ENCODE measurements at regions not wholly inside any gene's neighbourhood (a gene's known extent, or its start where the extent isn't known, plus 50 kb on each side); places are given as distances from the start of the nearest gene placed in this dataset.

DNA sequence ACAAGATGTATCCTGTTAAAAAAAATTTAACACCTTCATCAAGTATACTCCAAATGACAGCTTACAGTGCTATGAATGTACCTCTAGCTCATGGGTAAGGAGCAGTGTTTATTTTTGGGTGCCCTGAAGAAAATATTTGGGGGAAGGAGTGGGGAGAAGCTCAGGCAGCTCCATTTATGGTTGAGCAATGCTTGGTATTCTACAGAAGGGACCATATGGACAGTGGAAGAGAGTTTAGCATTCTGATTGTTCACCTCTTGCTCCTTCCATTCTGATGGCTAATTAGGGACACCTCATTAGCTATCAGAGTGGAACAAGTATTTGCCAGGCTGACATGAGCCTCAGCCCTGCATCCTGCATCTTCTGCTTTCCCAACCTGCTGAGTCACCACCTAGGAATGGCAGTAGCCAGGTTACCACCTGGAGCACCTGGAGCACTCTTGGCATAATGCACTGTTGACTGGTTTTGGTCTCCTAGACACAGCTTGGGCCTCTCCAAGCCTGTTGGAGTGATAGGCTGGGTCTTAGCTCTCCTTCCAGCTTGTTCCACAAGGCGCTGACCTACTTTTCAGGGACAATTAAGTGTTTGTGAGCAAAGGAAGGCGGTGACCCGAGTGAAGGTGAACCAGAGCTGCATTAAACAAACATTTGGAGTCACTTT is 62.0 kb upstream of the MACF1 start:
- Histone ChIP-seq H3K79me2 (peaks cover 82% of the 10 kb centered on the region), H3K9me2 (replicated peaks; ENCODE audit: insufficient read depth) (no peaks in the 10 kb centered on the region), H3K27ac (no peak overlapping the region), H3K4me1 (ENCODE audit: insufficient read depth) (no peaks in the 10 kb centered on the region), H3K27me3 (no peaks in the 10 kb centered on the region), H3K9me3 (ENCODE audit: low read depth) (no peaks in the 10 kb centered on the region), H3K4me3 (no peak overlapping the region), H4K20me1 (ENCODE audit: insufficient read depth, poor library complexity, severe bottlenecking) (peaks cover 9% of the 10 kb centered on the region), H2AFZ (no peak overlapping the region), H3K4me2 (no peak overlapping the region), H3K36me3 (replicated peaks; ENCODE audit: insufficient read depth, low read depth) (no peaks in the 10 kb centered on the region)
- TF ChIP-seq, protein P1, sequence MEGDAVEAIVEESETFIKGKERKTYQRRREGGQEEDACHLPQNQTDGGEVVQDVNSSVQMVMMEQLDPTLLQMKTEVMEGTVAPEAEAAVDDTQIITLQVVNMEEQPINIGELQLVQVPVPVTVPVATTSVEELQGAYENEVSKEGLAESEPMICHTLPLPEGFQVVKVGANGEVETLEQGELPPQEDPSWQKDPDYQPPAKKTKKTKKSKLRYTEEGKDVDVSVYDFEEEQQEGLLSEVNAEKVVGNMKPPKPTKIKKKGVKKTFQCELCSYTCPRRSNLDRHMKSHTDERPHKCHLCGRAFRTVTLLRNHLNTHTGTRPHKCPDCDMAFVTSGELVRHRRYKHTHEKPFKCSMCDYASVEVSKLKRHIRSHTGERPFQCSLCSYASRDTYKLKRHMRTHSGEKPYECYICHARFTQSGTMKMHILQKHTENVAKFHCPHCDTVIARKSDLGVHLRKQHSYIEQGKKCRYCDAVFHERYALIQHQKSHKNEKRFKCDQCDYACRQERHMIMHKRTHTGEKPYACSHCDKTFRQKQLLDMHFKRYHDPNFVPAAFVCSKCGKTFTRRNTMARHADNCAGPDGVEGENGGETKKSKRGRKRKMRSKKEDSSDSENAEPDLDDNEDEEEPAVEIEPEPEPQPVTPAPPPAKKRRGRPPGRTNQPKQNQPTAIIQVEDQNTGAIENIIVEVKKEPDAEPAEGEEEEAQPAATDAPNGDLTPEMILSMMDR (IDR thresholded peaks at IDR 0.05; ENCODE audit: poor library complexity): no peak
- TF ChIP-seq EZH2phosphoT487 (IDR thresholded peaks at IDR 0.05; ENCODE audit: low read depth, severe bottlenecking, unreplicated experiment) (no peak), EZH2 (IDR thresholded peaks at IDR 0.05; ENCODE audit: borderline replicate concordance) (no peak)
- peak; percentile 20 for DNase-seq (ENCODE audit: low spot score)
- WGBS (ENCODE audit: low lambda C conversion rate, missing lambda C conversion rate): 73% methylated on average over 3 of the region's 3 CpGs

DNA sequence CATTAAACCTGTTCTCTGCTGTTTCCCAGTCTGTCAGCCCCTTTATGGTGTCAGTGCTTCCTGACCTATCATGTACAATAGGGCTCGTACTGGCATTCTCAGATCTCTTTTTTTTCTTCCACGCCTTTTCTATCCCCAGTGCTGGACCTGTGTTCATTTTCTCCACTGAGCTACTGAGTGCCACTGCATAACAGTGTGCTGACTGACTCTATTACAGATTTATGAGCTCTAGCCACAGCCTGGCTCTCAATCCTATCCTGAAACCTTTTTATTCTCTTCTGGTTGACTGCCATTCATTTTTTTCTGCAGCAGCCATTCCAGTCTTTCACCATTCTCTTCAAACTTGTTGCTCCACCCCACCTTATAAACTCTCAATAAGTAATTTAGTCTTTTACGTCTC is 59.6 kb upstream of the MACF1 start:
- no peak for TF ChIP-seq EZH2 (IDR thresholded peaks at IDR 0.05; ENCODE audit: borderline replicate concordance)
- TF ChIP-seq, protein P1 (IDR thresholded peaks at IDR 0.05; ENCODE audit: poor library complexity): no peak
- no peak for TF ChIP-seq EZH2phosphoT487 (IDR thresholded peaks at IDR 0.05; ENCODE audit: low read depth, severe bottlenecking, unreplicated experiment)
- H3K79me2 ChIP-seq: peaks cover 78% of the 10 kb centered on the region
- H3K4me3 ChIP-seq: no peak overlapping the region
- no peak overlapping the region for H2AFZ ChIP-seq
- no peaks in the 10 kb centered on the region for H3K4me1 ChIP-seq (ENCODE audit: insufficient read depth)
- H3K9me2 ChIP-seq (replicated peaks; ENCODE audit: insufficient read depth): no peaks in the 10 kb centered on the region
- peaks cover 13% of the 10 kb centered on the region for H4K20me1 ChIP-seq (ENCODE audit: insufficient read depth, poor library complexity, severe bottlenecking)
- H3K4me2 ChIP-seq: no peak overlapping the region
- H3K36me3 ChIP-seq (replicated peaks; ENCODE audit: insufficient read depth, low read depth): no peaks in the 10 kb centered on the region
- no peak overlapping the region for H3K27ac ChIP-seq
- DNase-seq (ENCODE audit: low spot score): no peak
- no peaks in the 10 kb centered on the region for H3K27me3 ChIP-seq
- H3K9me3 ChIP-seq (ENCODE audit: low read depth): no peaks in the 10 kb centered on the region
- 88% methylated on average over 3 of the region's 3 CpGs for WGBS (ENCODE audit: low lambda C conversion rate, missing lambda C conversion rate)

GRCh38 chr1:39145331-39145965 is 59.0 kb upstream of the MACF1 start:
- Histone ChIP-seq H4K20me1 (ENCODE audit: insufficient read depth, poor library complexity, severe bottlenecking) (peaks cover 13% of the 10 kb centered on the region), H3K4me3 (no peak overlapping the region)

More at GRCh38 chr1:39145331-39145965, 59.0 kb upstream of the MACF1 start:
- WGBS (ENCODE audit: low lambda C conversion rate, missing lambda C conversion rate): 86% methylated on average over 2 of the region's 2 CpGs
- Histone ChIP-seq H3K27ac (no peak overlapping the region), H3K4me1 (ENCODE audit: insufficient read depth) (no peaks in the 10 kb centered on the region), H3K79me2 (peaks cover 77% of the 10 kb centered on the region), H3K4me2 (no peak overlapping the region), H3K27me3 (no peaks in the 10 kb centered on the region), H3K9me3 (ENCODE audit: low read depth) (no peaks in the 10 kb centered on the region), H3K36me3 (replicated peaks; ENCODE audit: insufficient read depth, low read depth) (no peaks in the 10 kb centered on the region), H2AFZ (no peak overlapping the region), H3K9me2 (replicated peaks; ENCODE audit: insufficient read depth) (no peaks in the 10 kb centered on the region)
- no peak for DNase-seq (ENCODE audit: low spot score)
- TF ChIP-seq, protein P1 (IDR thresholded peaks at IDR 0.05; ENCODE audit: poor library complexity): no peak
- TF ChIP-seq EZH2phosphoT487 (IDR thresholded peaks at IDR 0.05; ENCODE audit: low read depth, severe bottlenecking, unreplicated experiment) (no peak), EZH2 (IDR thresholded peaks at IDR 0.05; ENCODE audit: borderline replicate concordance) (no peak)

All from hepatocyte (in vitro differentiated cells).